NB4 (cell line): ENCODE measurements at regions not wholly inside any gene's neighbourhood (a gene's known extent, or its start where the extent isn't known, plus 50 kb on each side); places are given as distances from the start of the nearest gene placed in this dataset.

ENCODE experiments used
- CTCF ChIP-seq: IDR thresholded peaks from one replicate; pipeline ENCODE4 v1.5.1; 2012; ENCODE audit warnings: low read depth, low read length
- MAX ChIP-seq: IDR thresholded peaks from 2 replicates; pipeline ENCODE4 v1.6.1; 2011; ENCODE audit warnings: low read depth, low read length
- MYC ChIP-seq: IDR thresholded peaks from 2 replicates; pipeline ENCODE4 v1.6.1; 2011; ENCODE audit warnings: low read depth, low read length
- POLR2A ChIP-seq: IDR thresholded peaks from 2 replicates; pipeline ENCODE4 v1.6.1; 2011; ENCODE audit warnings: mild to moderate bottlenecking; ENCODE audit not compliant: insufficient read length; ENCODE audit errors: extremely low read depth

GRCh38 chr11:127943763-127944162 lies 643.6 kb downstream of the ETS1 start:
- no peak for TF ChIP-seq POLR2A
- TF ChIP-seq CTCF, result no peak
- no peak for TF ChIP-seq MYC
- TF ChIP-seq MAX, result no peak
